ELF-1 (cell line): ENCODE measurements at regions not wholly inside any gene's neighbourhood (a gene's known extent, or its start where the extent isn't known, plus 50 kb on each side); places are given as distances from the start of the nearest gene placed in this dataset.
"Not testable (repeated sequence)": the region's sequence is repeated elsewhere in the genome, so short reads cannot be mapped to it uniquely, and the experiment has no call there.

Experiments used
- DNase-seq: peaks from one replicate; pipeline ENCODE4 v3.0.0-alpha.2; 2016; ENCODE audit warnings: low read depth, low spot score

GRCh38 chr6:150299873-150300485 lies 68.8 kb upstream of the IYD start:
- DNase-seq: no peak

DNA sequence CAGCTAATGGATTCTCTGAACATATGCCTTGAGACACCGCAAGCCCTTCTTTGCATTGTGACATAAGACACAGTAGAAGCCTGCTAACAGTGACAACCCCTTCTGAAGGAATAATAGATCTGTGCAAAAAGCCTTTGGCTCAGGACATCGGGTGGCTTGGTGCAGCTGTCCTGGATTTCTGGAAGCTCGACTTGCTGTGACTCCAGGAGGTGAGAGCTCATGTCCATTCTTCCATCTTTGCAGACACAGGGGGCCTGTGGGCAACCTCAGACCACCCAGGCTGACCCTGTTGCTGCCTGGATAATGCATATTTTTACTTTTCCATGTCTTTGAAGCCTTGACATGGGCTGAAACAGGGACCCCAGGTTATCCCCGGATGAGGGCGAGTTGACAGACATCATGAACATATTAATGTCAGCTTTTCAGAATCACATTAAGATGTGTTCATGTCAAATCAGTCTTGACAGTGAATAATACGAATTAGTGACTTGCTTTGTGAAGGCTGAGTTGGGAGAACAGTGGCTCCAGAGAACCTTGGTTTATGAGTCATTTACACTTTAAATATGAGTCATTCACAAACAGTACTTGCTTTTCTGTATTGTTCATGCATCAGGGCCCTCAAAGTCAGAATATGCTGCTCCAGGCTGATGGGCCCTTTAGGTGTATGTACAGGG lies 66.8 kb upstream of the IYD start:
- DNase-seq: no peak

DNA sequence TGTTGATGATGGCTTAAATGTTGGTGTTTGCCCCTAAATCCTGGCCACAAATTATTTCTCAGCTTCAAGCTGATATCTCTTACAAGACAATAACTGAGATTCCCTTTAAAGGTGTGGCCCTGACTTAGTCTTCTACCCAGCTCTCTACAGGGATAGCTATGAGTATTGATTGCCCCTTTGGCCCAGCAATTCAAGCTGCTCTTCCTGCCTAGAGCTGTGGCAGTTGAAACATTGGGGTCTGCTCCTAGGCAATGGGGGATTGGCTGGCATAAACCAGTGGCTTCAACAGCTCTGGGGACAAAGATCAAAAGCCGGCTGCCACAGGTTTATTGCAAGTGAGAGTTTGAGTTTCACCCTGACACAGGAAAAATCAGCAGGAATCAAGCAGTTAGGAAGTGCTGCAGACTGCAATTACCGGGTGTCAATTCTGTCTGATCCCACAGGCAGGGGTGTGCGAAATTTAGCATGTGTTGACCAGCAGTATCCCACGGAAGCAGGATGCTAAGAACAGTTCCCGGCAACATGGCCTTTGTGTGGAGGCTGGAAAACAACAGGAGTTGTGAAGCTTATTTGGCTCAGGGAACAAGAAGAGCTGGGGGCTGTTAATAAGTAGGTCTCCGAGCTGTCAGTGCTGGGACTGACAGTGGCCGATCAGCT lies 66.2 kb upstream of the IYD start:
- no peak for DNase-seq

GRCh38 chr6:150303256-150303655 lies 65.6 kb upstream of the IYD start:
- DNase-seq: no peak

- no peak for DNase-seq
These were observed 64.4 kb upstream of the IYD start for GRCh38 chr6:150304429-150304828.

DNA sequence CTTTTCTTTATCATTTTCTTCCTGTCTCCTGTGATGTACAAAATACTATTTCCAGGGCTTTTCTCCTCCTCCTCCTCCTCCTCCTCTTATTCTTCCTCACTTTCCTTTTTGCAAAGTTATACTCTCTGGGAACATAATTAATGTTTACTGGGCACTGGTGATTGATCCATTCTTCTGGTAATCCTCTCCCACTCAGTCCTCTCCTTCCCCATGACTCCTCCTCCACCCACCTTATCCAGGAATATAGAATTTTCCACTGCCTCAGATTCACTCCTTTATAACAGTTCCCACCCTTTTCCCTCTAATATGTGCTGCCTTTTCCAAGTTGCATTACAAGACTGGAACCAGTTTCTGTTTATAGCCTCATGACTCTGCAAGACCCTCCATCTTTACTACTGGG lies 62.5 kb upstream of the IYD start:
- DNase-seq: no peak

GRCh38 chr6:150307520-150307919 lies 61.3 kb upstream of the IYD start:
- DNase-seq: no peak

DNA sequence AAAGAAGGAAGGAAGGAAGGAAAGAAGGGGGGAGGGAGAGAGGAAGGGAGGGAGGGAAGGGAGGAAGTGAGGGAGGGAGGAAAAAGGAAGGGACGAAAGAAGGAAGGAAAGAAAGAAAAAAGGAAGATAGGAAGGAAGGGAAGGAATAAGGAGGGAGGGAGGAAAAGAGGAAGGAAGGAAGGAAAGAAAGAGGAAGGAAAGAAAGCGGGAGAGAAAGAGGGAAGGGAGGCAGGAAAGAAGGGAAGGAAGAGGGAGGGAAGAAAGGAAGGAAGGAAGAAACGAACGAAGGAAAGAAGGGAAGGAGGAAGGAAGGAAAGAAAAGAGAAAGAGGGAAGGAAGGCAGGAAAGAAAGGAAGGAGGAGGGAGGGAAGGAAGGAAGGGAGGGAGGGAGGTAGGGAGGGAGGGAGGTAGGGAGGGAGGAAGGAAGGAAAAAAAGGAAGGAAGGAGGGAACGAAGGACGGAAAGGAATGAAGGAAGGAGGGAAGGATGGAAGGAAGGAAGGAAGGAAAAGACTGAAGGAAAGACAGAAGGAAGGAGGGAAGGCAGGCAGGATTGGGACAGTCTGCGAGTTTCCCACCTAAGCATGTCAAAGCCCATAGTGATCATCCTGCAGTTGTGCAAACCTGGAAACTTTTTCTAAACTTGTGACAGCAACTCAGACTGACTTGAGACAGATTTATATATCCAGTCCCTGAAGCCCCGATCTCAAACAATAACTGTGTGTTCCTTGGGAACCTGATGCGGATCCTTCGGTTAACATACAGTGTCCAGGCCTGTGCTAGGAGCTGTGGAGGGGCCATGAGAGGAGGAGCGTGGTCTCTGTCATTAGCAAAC lies 59.8 kb upstream of the IYD start:
- no peak for DNase-seq

DNA sequence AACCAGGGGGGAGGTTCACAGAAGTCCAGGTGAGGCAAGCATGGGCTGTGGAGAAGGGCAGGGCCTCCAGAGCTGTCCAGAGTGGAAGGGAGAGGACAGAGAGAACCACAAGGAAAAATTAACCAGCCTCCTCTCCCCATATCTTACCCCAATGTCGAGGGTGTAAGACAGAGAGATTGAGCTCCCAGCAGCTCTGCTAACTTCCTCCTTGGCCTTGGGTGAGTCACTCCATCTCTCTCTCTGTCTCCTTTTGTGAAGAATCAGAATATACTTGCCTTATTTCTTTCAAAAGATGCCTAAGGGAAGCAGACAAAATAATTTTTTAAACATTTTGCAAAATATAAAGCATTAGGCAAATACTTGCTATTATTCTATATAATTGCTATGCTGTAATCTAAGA lies 58.3 kb upstream of the IYD start:
- no peak for DNase-seq

DNA sequence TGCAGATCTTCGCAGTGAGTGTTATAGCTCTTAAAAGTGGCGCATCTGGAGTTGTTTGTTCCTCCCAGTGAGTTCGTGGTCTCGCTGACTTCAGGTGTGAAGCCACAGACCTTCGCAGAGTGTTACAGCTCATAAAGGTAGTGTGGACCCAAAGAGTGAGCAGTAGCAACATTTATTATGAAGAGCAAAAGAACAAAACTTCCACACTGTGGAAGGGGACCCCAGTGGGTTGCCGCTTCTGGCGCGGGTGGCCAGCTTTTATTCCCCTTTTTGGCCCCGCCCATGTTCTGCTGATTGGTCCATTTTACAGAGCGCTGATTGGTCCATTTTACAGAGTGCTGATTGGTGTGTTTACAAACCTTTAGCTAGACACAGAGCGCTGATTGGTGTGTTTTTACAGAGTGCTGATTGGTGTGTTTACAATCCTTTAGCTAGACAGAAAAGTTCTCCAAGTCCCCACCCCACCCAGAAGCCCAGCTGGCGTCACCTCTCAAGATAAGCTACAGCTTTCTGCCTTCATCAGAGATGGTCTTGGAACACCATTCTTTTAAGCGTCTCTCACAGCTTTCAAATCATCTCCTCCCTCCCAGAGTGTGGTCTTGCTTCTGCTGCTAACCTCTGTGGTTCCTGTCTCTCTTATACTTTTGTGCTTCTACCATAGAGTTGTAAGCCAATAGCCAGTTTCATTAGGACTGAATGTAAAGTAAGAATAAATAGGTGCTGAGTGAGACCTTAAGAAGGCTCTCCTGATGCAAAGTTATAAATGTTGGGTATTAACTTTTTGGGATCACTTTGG lies 57.5 kb upstream of the IYD start:
- DNase-seq: not testable (repeated sequence)

DNA sequence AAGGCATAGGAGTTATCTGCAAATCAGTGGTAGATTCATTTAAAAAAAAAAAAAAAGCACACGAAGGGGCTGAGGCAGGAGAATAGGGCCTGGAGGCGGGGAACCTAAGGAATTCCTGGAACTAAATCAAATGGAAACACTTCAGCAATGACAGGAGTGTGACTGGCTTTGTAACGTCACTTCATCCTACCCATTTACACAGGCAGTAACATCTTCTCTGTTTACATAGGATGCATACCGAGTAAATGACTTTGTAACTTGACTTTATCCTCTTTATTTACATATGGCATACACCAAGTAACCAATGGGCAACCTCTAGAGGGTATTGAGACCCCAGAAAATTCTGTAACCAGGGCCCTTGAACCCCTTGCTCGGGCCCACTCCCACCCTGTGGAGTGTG lies 56.4 kb upstream of the IYD start:
- DNase-seq: peak; percentile 18

DNA sequence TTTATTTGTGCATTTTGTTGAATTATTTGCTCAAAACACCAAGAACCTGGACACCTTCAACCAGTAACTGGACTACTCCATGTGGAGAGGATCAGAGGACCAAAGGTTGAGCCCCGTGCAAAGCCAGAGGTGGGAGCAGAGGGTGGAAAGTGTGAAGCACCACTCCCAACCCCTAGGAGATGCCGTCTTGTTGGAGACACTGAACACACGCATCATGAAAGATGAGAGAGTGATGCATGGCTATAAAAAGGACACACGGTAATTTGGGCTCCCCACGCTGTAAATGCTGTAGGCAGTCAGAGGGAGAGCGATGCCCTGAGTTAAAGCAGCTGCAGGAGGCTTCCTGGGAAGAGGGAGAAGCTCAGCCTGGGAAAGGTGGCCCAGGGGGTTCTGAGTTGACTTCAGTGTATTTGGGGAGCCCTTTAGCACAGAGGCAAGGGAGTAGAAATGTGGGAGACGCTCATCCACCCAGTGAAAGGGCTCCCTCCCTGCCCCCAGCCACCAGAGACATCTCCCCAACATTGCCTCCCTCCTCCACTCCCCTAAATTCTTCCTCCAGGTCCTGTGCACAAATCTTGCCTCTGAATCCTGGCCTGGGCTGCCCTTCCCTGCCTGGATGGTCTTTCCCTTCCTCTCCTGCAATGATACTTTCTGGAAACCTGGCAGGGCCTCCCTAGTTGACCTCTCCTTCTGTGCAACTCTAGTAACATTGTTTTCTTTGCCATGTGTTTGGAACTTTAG lies 55.8 kb upstream of the IYD start:
- DNase-seq: no peak

DNA sequence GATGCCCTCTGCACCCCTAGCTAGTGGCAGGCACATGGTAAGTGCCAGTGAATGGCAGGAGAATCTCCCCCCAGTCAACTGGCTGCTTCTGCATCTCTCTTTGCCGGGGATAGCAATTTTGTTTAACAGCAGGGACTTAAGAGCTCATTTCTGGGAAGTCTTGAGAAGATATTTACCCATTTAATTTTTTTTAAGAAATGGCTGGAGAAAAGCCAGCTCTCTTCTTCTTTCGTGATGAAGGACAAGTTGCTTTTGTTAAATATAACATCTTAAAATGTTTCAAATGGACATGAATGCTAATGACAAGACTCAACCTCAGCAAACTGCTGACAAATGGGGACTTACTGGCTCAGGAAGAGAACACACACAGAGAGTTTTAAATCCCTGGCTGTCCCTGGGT lies 55.0 kb upstream of the IYD start:
- DNase-seq: no peak

DNA sequence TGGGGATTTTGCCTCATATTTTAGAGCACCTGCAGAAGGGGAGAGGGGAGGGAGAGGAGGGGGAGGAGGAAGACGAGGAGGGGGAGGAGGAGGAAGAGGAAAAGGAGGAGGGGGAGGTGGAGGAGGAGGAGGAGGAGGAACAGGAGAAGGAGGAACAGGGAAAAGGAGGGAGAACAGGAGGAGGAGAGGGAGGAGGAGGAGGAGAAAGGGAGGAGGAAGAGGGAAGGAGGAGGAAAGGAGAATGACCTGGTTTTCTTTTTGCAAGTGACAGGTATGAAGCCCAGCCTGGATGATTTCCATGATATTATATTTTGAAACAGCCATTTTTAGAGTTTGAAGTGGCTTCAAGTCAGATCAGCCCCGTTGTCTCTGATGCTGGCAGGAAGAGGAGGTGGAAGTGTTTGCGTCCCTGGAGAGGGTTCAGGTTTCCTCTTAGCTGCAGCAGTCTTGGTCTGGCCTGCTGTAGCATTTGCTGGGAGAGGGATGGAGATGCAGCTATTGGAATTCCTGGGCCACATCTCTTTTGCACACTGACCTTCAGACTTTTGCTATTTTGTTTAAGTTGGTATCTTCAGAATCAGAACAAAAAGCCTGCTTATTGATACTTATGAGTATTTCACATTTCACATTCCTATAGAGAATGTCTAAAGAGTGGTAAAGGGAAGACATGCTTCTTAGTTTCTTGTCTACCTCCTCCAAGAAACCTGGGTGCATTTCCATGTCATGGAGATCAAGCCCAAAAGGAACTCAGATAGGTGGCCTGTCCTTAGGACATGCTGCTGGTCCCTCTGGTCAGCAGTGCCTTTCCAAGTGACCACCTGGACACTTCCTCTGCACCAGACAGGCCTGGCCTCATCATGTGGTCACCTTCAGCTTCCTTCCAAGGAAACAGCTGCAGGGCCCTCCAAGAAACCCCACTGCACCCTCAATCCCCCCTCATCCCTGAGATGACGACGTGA lies 54.3 kb upstream of the IYD start:
- no peak for DNase-seq

GRCh38 chr6:150315626-150316025 lies 53.2 kb upstream of the IYD start:
- DNase-seq: no peak

- DNase-seq: no peak
These were observed 51.9 kb upstream of the IYD start for GRCh38 chr6:150316936-150317335.
